ENCODE measurements at regions not wholly inside any gene's neighbourhood (a gene's known extent, or its start where the extent isn't known, plus 50 kb on each side); places are given as distances from the start of the nearest gene placed in this dataset.

DNA sequence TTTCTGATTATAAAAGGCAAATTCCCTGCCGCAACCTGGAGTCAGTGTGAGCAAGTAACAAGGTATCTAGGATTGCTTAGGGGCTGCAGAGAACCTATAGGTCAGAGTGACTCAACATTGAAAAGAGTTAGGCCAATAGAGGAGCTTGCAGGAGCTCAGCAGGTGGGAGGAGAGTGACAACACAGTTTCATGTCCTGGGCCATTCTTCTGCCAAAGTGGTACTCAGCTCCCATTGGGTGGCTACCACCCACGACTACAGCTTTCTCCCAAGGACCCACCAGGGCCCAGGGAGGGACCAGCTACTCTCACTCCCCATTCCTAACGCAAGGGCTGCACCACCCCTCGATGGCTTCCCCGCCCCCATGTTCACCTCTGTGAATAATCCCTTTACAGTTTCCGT, 86.7 kb upstream of the SPATA31C2 start:
- TF ChIP-seq, protein P1, sequence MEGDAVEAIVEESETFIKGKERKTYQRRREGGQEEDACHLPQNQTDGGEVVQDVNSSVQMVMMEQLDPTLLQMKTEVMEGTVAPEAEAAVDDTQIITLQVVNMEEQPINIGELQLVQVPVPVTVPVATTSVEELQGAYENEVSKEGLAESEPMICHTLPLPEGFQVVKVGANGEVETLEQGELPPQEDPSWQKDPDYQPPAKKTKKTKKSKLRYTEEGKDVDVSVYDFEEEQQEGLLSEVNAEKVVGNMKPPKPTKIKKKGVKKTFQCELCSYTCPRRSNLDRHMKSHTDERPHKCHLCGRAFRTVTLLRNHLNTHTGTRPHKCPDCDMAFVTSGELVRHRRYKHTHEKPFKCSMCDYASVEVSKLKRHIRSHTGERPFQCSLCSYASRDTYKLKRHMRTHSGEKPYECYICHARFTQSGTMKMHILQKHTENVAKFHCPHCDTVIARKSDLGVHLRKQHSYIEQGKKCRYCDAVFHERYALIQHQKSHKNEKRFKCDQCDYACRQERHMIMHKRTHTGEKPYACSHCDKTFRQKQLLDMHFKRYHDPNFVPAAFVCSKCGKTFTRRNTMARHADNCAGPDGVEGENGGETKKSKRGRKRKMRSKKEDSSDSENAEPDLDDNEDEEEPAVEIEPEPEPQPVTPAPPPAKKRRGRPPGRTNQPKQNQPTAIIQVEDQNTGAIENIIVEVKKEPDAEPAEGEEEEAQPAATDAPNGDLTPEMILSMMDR (IDR thresholded peaks at IDR 0.05), result no peak
- no peak for TF ChIP-seq POLR2AphosphoS5 (IDR thresholded peaks at IDR 0.05)
- no peak for TF ChIP-seq POLR2A (IDR thresholded peaks at IDR 0.05)
